ENCODE measurements at regions not wholly inside any gene's neighbourhood (a gene's known extent, or its start where the extent isn't known, plus 50 kb on each side); places are given as distances from the start of the nearest gene placed in this dataset.

DNA sequence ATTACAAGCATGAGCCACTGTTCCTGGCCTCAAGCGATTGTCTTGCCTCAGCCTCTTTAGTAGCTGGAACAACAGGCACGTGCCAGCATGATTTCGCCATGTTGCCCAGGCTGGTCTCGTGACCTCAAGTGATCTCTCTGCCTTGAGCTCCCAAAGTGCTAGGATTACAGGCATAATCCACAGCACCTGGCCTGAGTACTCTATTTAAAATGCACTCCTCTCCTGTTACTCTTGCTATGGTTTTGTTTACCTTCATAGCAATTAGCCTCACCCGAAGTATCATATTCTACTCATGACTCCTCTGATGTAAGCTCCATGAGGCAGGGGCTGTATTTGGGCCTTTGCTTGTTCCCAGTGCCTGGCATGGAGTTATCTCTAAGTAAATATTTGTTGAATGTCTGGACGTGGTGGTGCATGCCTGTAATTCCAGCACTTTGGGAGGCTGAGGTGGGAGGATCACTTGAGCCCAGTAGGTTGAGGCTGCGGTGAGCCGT is 92.5 kb upstream of the SLC34A2 start:
- TF ChIP-seq CTCF (IDR thresholded peaks at IDR 0.05; ENCODE audit: insufficient read depth, low read depth, low read length) (no peak), EZH2 (IDR thresholded peaks at IDR 0.05; ENCODE audit: insufficient read depth, low read length) (no peak)

Measured in astrocyte (in vitro differentiated cells and primary cell).